HG03135 (cell line): ENCODE measurements at regions not wholly inside any gene's neighbourhood (a gene's known extent, or its start where the extent isn't known, plus 50 kb on each side); places are given as distances from the start of the nearest gene placed in this dataset.

Experiments
- ATAC-seq: cut with Tn5 transposase; IDR thresholded peaks from one replicate; pipeline ENCODE4 v1.9.1; 2021; ENCODE audit warnings: mild to moderate bottlenecking, moderate library complexity; ENCODE audit not compliant: unreplicated experiment

- no peak for ATAC-seq
These were observed 295.0 kb downstream of the CAAP1 start for GRCh38 chr9:26597542-26598149.

GRCh38 chr9:26579056-26579455, 313.5 kb downstream of the CAAP1 start:
- ATAC-seq: no peak

- ATAC-seq: no peak
These were observed 317.6 kb downstream of the CAAP1 start for GRCh38 chr9:26574898-26575440.

- no peak for ATAC-seq
These were observed 318.3 kb downstream of the CAAP1 start for GRCh38 chr9:26574256-26574655.

GRCh38 chr9:26567976-26568375, 324.6 kb downstream of the CAAP1 start:
- ATAC-seq: no peak

GRCh38 chr9:26566141-26566540, 326.5 kb downstream of the CAAP1 start:
- no peak for ATAC-seq

GRCh38 chr9:26565118-26565517, 327.5 kb downstream of the CAAP1 start:
- ATAC-seq: no peak

GRCh38 chr9:26562338-26562737, 330.3 kb downstream of the CAAP1 start:
- no peak for ATAC-seq

- no peak for ATAC-seq
These were observed 330.7 kb downstream of the CAAP1 start for GRCh38 chr9:26561928-26562327.

- ATAC-seq: no peak
These were observed 333.1 kb downstream of the CAAP1 start for GRCh38 chr9:26559506-26559905.

- no peak for ATAC-seq
These were observed 340.6 kb downstream of the CAAP1 start for GRCh38 chr9:26551971-26552370.

GRCh38 chr9:26551451-26551850, 341.2 kb downstream of the CAAP1 start:
- no peak for ATAC-seq

- no peak for ATAC-seq
These were observed 343.8 kb downstream of the CAAP1 start for GRCh38 chr9:26548781-26549290.

- ATAC-seq: no peak
These were observed 352.6 kb downstream of the CAAP1 start for GRCh38 chr9:26539867-26540493.

GRCh38 chr9:26537211-26537610, 355.4 kb downstream of the CAAP1 start:
- no peak for ATAC-seq

- no peak for ATAC-seq
These were observed 357.5 kb downstream of the CAAP1 start for GRCh38 chr9:26535151-26535550.

- no peak for ATAC-seq
These were observed 361.8 kb downstream of the CAAP1 start for GRCh38 chr9:26530841-26531240.

- no peak for ATAC-seq
These were observed 364.7 kb downstream of the CAAP1 start for GRCh38 chr9:26527931-26528330.

GRCh38 chr9:26524267-26524666, 368.3 kb downstream of the CAAP1 start:
- no peak for ATAC-seq

GRCh38 chr9:26523577-26523976, 369.0 kb downstream of the CAAP1 start:
- ATAC-seq: no peak

- no peak for ATAC-seq
These were observed 372.5 kb downstream of the CAAP1 start for GRCh38 chr9:26520141-26520540.

GRCh38 chr9:26516773-26517343, 375.7 kb downstream of the CAAP1 start:
- no peak for ATAC-seq
